GM12878 (cell line): ENCODE measurements at regions not wholly inside any gene's neighbourhood (a gene's known extent, or its start where the extent isn't known, plus 50 kb on each side); places are given as distances from the start of the nearest gene placed in this dataset.

Experiments
- ATAC-seq: fragments of 200-7000 bp; cut with Tn5 transposase; 3 replicates; pipeline ENCODE4 v1.9.1; 2020; ENCODE audit warnings: mild to moderate bottlenecking, moderate library complexity
- BruUV-seq: library from RNA; stranded (reverse); fragments of 400-500 nt; replicated peaks from 2 replicates; lab custom pipeline; 2021; lab: Mats Ljungman, UMichigan
- CTCF ChIA-PET: fragments of 300-600 bp; sonication (Branson Sonifier 250); formaldehyde crosslinking; extraction: SDS; loops from one replicate; lab custom pipeline; 2021; ENCODE audit warnings: inconsistent platforms; lab: Yijun Ruan, JAX
- POLR2A ChIA-PET: fragments of 350-600 bp; formaldehyde crosslinking; extraction: SDS; loops from one replicate; lab custom pipeline; 2021; ENCODE audit warnings: inconsistent platforms; lab: Charles Lee
- RAD21 ChIA-PET: fragments of 300-600 bp; sonication (Branson Sonifier 250); formaldehyde crosslinking; loops from one replicate; lab custom pipeline; 2023; ENCODE audit warnings: antibody characterized with exemption; ENCODE audit not compliant: unreplicated experiment; lab: Charles Lee
- SMC1A ChIA-PET: fragments of 300-600 bp; sonication (Branson Sonifier 250); formaldehyde crosslinking; loops from one replicate; lab custom pipeline; 2023; ENCODE audit not compliant: unreplicated experiment, uncharacterized antibody; lab: Charles Lee
- DNase-seq: peaks from one replicate; pipeline ENCODE4 v3.0.0-alpha.2; 2011; ENCODE audit warnings: low read depth, low spot score
- FAIRE-seq: peaks from 3 replicates; lab custom pipeline; 2011; peaks lifted over from hg19 to GRCh38; lab: Jason Lieb, UNC
- H2AFZ ChIP-seq: 2 replicates; pipeline ENCODE4 v1.6.0; 2011; ENCODE audit warnings: low read depth, low read length, control low read depth; ENCODE audit not compliant: control insufficient read depth
- H3K27ac ChIP-seq: 2 replicates; pipeline ENCODE4 v1.5.1; 2011; ENCODE audit warnings: control low read depth; ENCODE audit not compliant: control insufficient read depth, insufficient read depth
- H3K27me3 ChIP-seq, 2 experiments: replicated peaks in 1 of 2; 2 replicates each; pipeline versions ENCODE4 v1.6.0 to v1.6.1; 2011; ENCODE audit warnings: low read length in 1 of 2; ENCODE audit not compliant: control insufficient read depth in 2 of 2, insufficient read depth in 2 of 2
- H3K36me3 ChIP-seq, 2 experiments: 2 replicates each; pipeline ENCODE4 v1.5.1; 2011; ENCODE audit warnings: low read length in 1 of 2; ENCODE audit not compliant: control insufficient read depth in 2 of 2, insufficient read depth in 2 of 2
- H3K4me1 ChIP-seq: 2 replicates; pipeline ENCODE4 v1.6.1; 2011; ENCODE audit warnings: mild to moderate bottlenecking, low read length, moderate library complexity, mixed read lengths; ENCODE audit not compliant: control insufficient read depth, insufficient read depth
- H3K4me2 ChIP-seq: 2 replicates; pipeline ENCODE4 v1.6.0; 2011; ENCODE audit warnings: control low read depth; ENCODE audit not compliant: control insufficient read depth, insufficient read depth
- H3K4me3 ChIP-seq: fragments of 200-600 bp; sonication (generic); 2 replicates; pipeline ENCODE4 v1.5.1; 2016
- H3K79me2 ChIP-seq: 2 replicates; pipeline ENCODE4 v1.6.0; 2011; ENCODE audit warnings: low read length; ENCODE audit not compliant: control insufficient read depth, insufficient read depth
- H3K9ac ChIP-seq: 2 replicates; pipeline ENCODE4 v1.8.0; 2011; ENCODE audit warnings: low read length, control low read depth, mixed read lengths; ENCODE audit not compliant: control insufficient read depth, insufficient read depth
- H3K9me3 ChIP-seq: replicated peaks from 3 replicates; pipeline ENCODE4 v1.5.1; 2011; ENCODE audit warnings: mild to moderate bottlenecking, low read length; ENCODE audit not compliant: control insufficient read depth, insufficient read depth
- H4K20me1 ChIP-seq: 2 replicates; pipeline ENCODE4 v1.6.0; 2011; ENCODE audit not compliant: control insufficient read depth, insufficient read depth
- ATF2 ChIP-seq: IDR thresholded peaks from 2 replicates; pipeline ENCODE4 v1.6.1; 2012; ENCODE audit warnings: low read length, inconsistent platforms
- BCLAF1 ChIP-seq: fragments of 450-650 bp; IDR thresholded peaks from 2 replicates; pipeline ENCODE4 v1.6.1; 2017; ENCODE audit warnings: antibody characterized with exemption, mild to moderate bottlenecking, moderate library complexity
- CHD4 ChIP-seq: fragments of 200-600 bp; sonication (generic); IDR thresholded peaks from 2 replicates; pipeline ENCODE4 v1.6.1; 2016; ENCODE audit warnings: mild to moderate bottlenecking
- CREM ChIP-seq: IDR thresholded peaks from 2 replicates; pipeline ENCODE4 v1.6.1; 2014; ENCODE audit warnings: antibody characterized with exemption, low read depth
- ELK1 ChIP-seq: IDR thresholded peaks from 2 replicates; pipeline ENCODE4 v1.6.1; 2012; ENCODE audit warnings: low read depth, low read length, improper control_type of control experiment
- ESRRA ChIP-seq: IDR thresholded peaks from 2 replicates; pipeline ENCODE4 v1.6.1; 2012; ENCODE audit warnings: mild to moderate bottlenecking, low read length, improper control_type of control experiment
- FOXK2 ChIP-seq: fragments of 450-650 bp; IDR thresholded peaks from 2 replicates; pipeline ENCODE4 v1.6.1; 2017; ENCODE audit warnings: mild to moderate bottlenecking, moderate library complexity
- NBN ChIP-seq: fragments of 450-650 bp; IDR thresholded peaks from 2 replicates; pipeline ENCODE4 v1.6.1; 2016
- RAD51 ChIP-seq: fragments of 450-650 bp; IDR thresholded peaks from 2 replicates; pipeline ENCODE4 v1.6.1; 2016; ENCODE audit warnings: moderate library complexity, mild to moderate bottlenecking, inconsistent platforms
- ZNF274 ChIP-seq: IDR thresholded peaks from one replicate; pipeline ENCODE4 v1.8.0; 2011; ENCODE audit not compliant: insufficient read length, insufficient read depth
- ZSCAN29 ChIP-seq: fragments of 450-650 bp; IDR thresholded peaks from 2 replicates; pipeline ENCODE4 v1.6.1; 2017; ENCODE audit warnings: mild to moderate bottlenecking, moderate library complexity
- WGBS: methylation state at CpG from one replicate; pipeline ENCODE4 v1.1.6; 2016; ENCODE audit warnings: low lambda C conversion rate; ENCODE audit not compliant: insufficient replicate concordance, insufficient coverage; ENCODE audit errors: missing lambda C conversion rate; 5-methylcytosine and 5-hydroxymethylcytosine counted together
- in situ Hi-C: fragments of 300-500 bp; cut with MboI; formaldehyde crosslinking; loops from 9 replicates; pipeline ENCODE4 v1.14.3; 2018; ENCODE audit warnings: mixed read lengths
- intact Hi-C: fragments of 100-400 bp; cut with micrococcal nuclease; formaldehyde crosslinking; loops from one replicate; pipeline ENCODE4 v1.14.2; 2022; ENCODE audit not compliant: unreplicated experiment

- no TSS peak for BruUV-seq
- no peak overlapping the region for H3K27ac ChIP-seq
- no peaks in the 10 kb centered on the region for H4K20me1 ChIP-seq
- no peaks in the 10 kb centered on the region for H3K36me3 ChIP-seq
- DNase-seq (no peak), ATAC-seq (no peak), FAIRE-seq (no peak)
- no peak overlapping the region for H3K4me2 ChIP-seq
- no peak overlapping the region for H3K4me3 ChIP-seq
- no peaks in the 10 kb centered on the region; a peak in 1 of 4 replicates for H3K27me3 ChIP-seq
- no peaks in the 10 kb centered on the region for H3K9me3 ChIP-seq
- SMC1A ChIA-PET, result no interaction called here
- intact Hi-C loops (no loop called here), in situ Hi-C loops (no loop called here)
- RAD21 ChIA-PET, result no interaction called here
- no peak overlapping the region for H3K9ac ChIP-seq
- TF ChIP-seq ZNF274, result no peak
- CTCF ChIA-PET, result no interaction called here
- H2AFZ ChIP-seq, result no peak overlapping the region
- 0% methylated on average over 1 of the region's 1 CpG for WGBS
- H3K79me2 ChIP-seq, result no peaks in the 10 kb centered on the region
- POLR2A ChIA-PET, result no interaction called here
- H3K4me1 ChIP-seq, result no peaks in the 10 kb centered on the region
These were observed 129.7 kb upstream of the GRIP1 start for GRCh38 chr12:66808606-66809005.

GRCh38 chr12:66813137-66813892 is 134.4 kb upstream of the GRIP1 start:
- Histone ChIP-seq H3K79me2 (no peaks in the 10 kb centered on the region), H3K36me3 (no peaks in the 10 kb centered on the region), H3K9me3 (no peaks in the 10 kb centered on the region), H2AFZ (no peak overlapping the region), H3K9ac (no peak overlapping the region), H3K4me1 (no peaks in the 10 kb centered on the region), H3K4me3 (no peak overlapping the region), H4K20me1 (no peaks in the 10 kb centered on the region), H3K27ac (no peak overlapping the region), H3K27me3 (no peaks in the 10 kb centered on the region; a peak in 1 of 4 replicates), H3K4me2 (no peak overlapping the region)
- CTCF ChIA-PET, result no interaction called here
- WGBS, result 38% methylated on average over 2 of the region's 2 CpGs
- ATAC-seq (no peak), FAIRE-seq (no peak), DNase-seq (no peak)
- POLR2A ChIA-PET, result no interaction called here
- SMC1A ChIA-PET, result interaction anchor here (0.6 to 1.0 kb wide), 2 partner anchors 8 to 17 kb away, joined by 3 to 4 read pairs; no protein-coding TSS in a partner anchor
- in situ Hi-C loops (no loop called here), intact Hi-C loops (no loop called here)
- RAD21 ChIA-PET, result no interaction called here
- BruUV-seq, result no TSS peak
- TF ChIP-seq ELK1 (no peak), FOXK2 (no peak), ZSCAN29 (no peak), BCLAF1 (no peak), CREM (no peak), ATF2 (no peak), ESRRA (no peak), RAD51 (no peak), NBN (no peak), CHD4 (no peak)
